SK-N-SH treated with all-trans-retinoic acid at 6 μM for 48 hours (cell line): ENCODE measurements at regions not wholly inside any gene's neighbourhood (a gene's known extent, or its start where the extent isn't known, plus 50 kb on each side); places are given as distances from the start of the nearest gene placed in this dataset.

Source experiments
- ATAC-seq: fragments of 200-7000 bp; cut with Tn5 transposase; 3 replicates; pipeline ENCODE4 v1.9.1; 2020; ENCODE audit warnings: mild to moderate bottlenecking, moderate library complexity
- ARNTL ChIP-seq: fragments of 450-650 bp; formaldehyde crosslinking; IDR thresholded peaks from 2 replicates; pipeline ENCODE4 v1.5.0; 2020; ENCODE audit warnings: low read depth, mild to moderate bottlenecking, moderate library complexity, borderline replicate concordance
- CREB5 ChIP-seq: fragments of 250-450 bp; sonication (Bioruptor Pico); IDR thresholded peaks from 2 replicates; pipeline ENCODE4 v1.5.1; 2020; ENCODE audit warnings: low read depth, mild to moderate bottlenecking, moderate library complexity
- CSDC2 ChIP-seq: fragments of 250-450 bp; sonication (Bioruptor Pico); IDR thresholded peaks from 2 replicates; pipeline ENCODE4 v1.5.0; 2020; ENCODE audit warnings: mild to moderate bottlenecking, moderate library complexity
- CSRNP3 ChIP-seq: fragments of 250-450 bp; sonication (Bioruptor Pico); IDR thresholded peaks from 2 replicates; pipeline ENCODE4 v1.5.1; 2021; ENCODE audit warnings: mild to moderate bottlenecking, moderate library complexity
- ESRRG ChIP-seq: fragments of 250-450 bp; sonication (Bioruptor Pico); IDR thresholded peaks from 2 replicates; pipeline ENCODE4 v1.6.1; 2021; ENCODE audit warnings: mild to moderate bottlenecking
- GLIS3 ChIP-seq: fragments of 250-450 bp; sonication (Bioruptor Pico); IDR thresholded peaks from 2 replicates; pipeline ENCODE4 v1.5.0; 2020; ENCODE audit warnings: mild to moderate bottlenecking, moderate library complexity
- ISL1 ChIP-seq: fragments of 250-450 bp; sonication (Bioruptor Pico); IDR thresholded peaks from 2 replicates; pipeline ENCODE4 v2.1.2; 2022; ENCODE audit warnings: mild to moderate bottlenecking, moderate library complexity
- OSR1 ChIP-seq: fragments of 250-450 bp; sonication (Bioruptor Pico); IDR thresholded peaks from 2 replicates; pipeline ENCODE4 v1.8.0; 2022; ENCODE audit warnings: moderate library complexity, mild to moderate bottlenecking, inconsistent platforms
- PATZ1 ChIP-seq: fragments of 250-450 bp; sonication (Bioruptor Pico); IDR thresholded peaks from 2 replicates; pipeline ENCODE4 v1.8.0; 2020; ENCODE audit warnings: mild to moderate bottlenecking, moderate library complexity, borderline replicate concordance
- POU6F1 ChIP-seq: fragments of 250-450 bp; sonication (Bioruptor Pico); IDR thresholded peaks from 2 replicates; pipeline ENCODE4 v1.8.0; 2021; ENCODE audit warnings: low read depth, mild to moderate bottlenecking, moderate library complexity, borderline replicate concordance
- PPARA ChIP-seq: fragments of 250-450 bp; sonication (Bioruptor Pico); IDR thresholded peaks from 2 replicates; pipeline ENCODE4 v1.5.0; 2020; ENCODE audit warnings: mild to moderate bottlenecking, borderline replicate concordance
- RARB ChIP-seq: fragments of 250-450 bp; sonication (Bioruptor Pico); IDR thresholded peaks from 2 replicates; pipeline ENCODE4 v1.8.0; 2021; ENCODE audit warnings: mild to moderate bottlenecking, moderate library complexity
- SNAI2 ChIP-seq: fragments of 250-450 bp; sonication (Bioruptor Pico); IDR thresholded peaks from 2 replicates; pipeline ENCODE4 v1.5.0; 2020; ENCODE audit warnings: mild to moderate bottlenecking, moderate library complexity
- TCF4 ChIP-seq: fragments of 250-450 bp; sonication (Bioruptor Pico); IDR thresholded peaks from 2 replicates; pipeline ENCODE4 v1.8.0; 2021; ENCODE audit warnings: mild to moderate bottlenecking, moderate library complexity, borderline replicate concordance
- TSHZ2 ChIP-seq: fragments of 250-450 bp; sonication (Bioruptor Pico); IDR thresholded peaks from 2 replicates; pipeline ENCODE4 v1.5.0; 2020; ENCODE audit warnings: mild to moderate bottlenecking, moderate library complexity
- ZC3H10 ChIP-seq: fragments of 250-450 bp; sonication (Bioruptor Pico); IDR thresholded peaks from 2 replicates; pipeline ENCODE4 v1.5.1; 2021; ENCODE audit warnings: mild to moderate bottlenecking, moderate library complexity
- ZFP3 ChIP-seq: fragments of 250-450 bp; sonication (Bioruptor Pico); IDR thresholded peaks from 2 replicates; pipeline ENCODE4 v1.5.0; 2020; ENCODE audit warnings: mild to moderate bottlenecking, moderate library complexity
- ZFP30 ChIP-seq: fragments of 450-650 bp; formaldehyde crosslinking; IDR thresholded peaks from 2 replicates; pipeline ENCODE4 v1.5.0; 2022; ENCODE audit warnings: mild to moderate bottlenecking, moderate library complexity
- ZNF70 ChIP-seq: fragments of 450-650 bp; formaldehyde crosslinking; IDR thresholded peaks from 2 replicates; pipeline ENCODE4 v1.5.0; 2020; ENCODE audit warnings: mild to moderate bottlenecking, moderate library complexity
- ZNF8 ChIP-seq: fragments of 450-650 bp; formaldehyde crosslinking; IDR thresholded peaks from 2 replicates; pipeline ENCODE4 v1.5.0; 2020; ENCODE audit warnings: mild to moderate bottlenecking, moderate library complexity

GRCh38 chr9:89853931-89854330 is 249.1 kb downstream of the GADD45G start:
- no peak for ATAC-seq

GRCh38 chr9:89854715-89855475 is 250.1 kb downstream of the GADD45G start:
- no peak for ATAC-seq
- TF ChIP-seq PATZ1 (CRISPR knock-in tag) (no peak), POU6F1 (CRISPR knock-in tag) (no peak), ARNTL (CRISPR knock-in tag) (no peak), TCF4 (CRISPR knock-in tag) (no peak), RARB (no peak), CSDC2 (CRISPR knock-in tag) (no peak), SNAI2 (no peak), OSR1 (no peak), ESRRG (no peak)

More at GRCh38 chr9:89853931-89854330, 249.1 kb downstream of the GADD45G start:
- TF ChIP-seq CREB5 (no peak), ZFP30 (CRISPR knock-in tag) (no peak), PPARA (CRISPR knock-in tag) (no peak), CSDC2 (CRISPR knock-in tag) (no peak), POU6F1 (CRISPR knock-in tag) (no peak), ZNF70 (CRISPR knock-in tag) (no peak), ARNTL (CRISPR knock-in tag) (no peak), ESRRG (no peak), ZNF8 (no peak), SNAI2 (no peak), RARB (no peak), GLIS3 (CRISPR knock-in tag) (no peak), ZFP3 (CRISPR knock-in tag) (no peak), OSR1 (no peak), ZC3H10 (CRISPR knock-in tag) (no peak), CSRNP3 (CRISPR knock-in tag) (no peak), TSHZ2 (no peak), ISL1 (CRISPR knock-in tag) (no peak)
